H1 (cell line): ENCODE measurements at regions not wholly inside any gene's neighbourhood (a gene's known extent, or its start where the extent isn't known, plus 50 kb on each side); places are given as distances from the start of the nearest gene placed in this dataset.

Experiments used
- CTCF ChIA-PET: fragments of 300-600 bp; sonication (Branson Sonifier 250); formaldehyde crosslinking; loops from one replicate; lab custom pipeline; 2021; ENCODE audit not compliant: partially characterized antibody; lab: Charles Lee
- POLR2A ChIA-PET: fragments of 300-600 bp; sonication (Branson Sonifier 250); formaldehyde crosslinking; loops from one replicate; lab custom pipeline; 2021; ENCODE audit warnings: inconsistent platforms; ENCODE audit not compliant: partially characterized antibody; lab: Charles Lee
- DNase-seq, 2 experiments: peaks; one replicate each; pipeline versions ENCODE4 v3.0.0 to v3.0.0-alpha.2; 2010 to 2022; ENCODE audit warnings: low spot score in 2 of 2, low read depth in 1 of 2, mixed read lengths in 1 of 2
- FAIRE-seq: peaks from 2 replicates; lab custom pipeline; 2011; peaks lifted over from hg19 to GRCh38; lab: Jason Lieb, UNC
- H2AFZ ChIP-seq: 2 replicates; pipeline ENCODE4 v1.8.1; 2012; ENCODE audit warnings: low read length, inconsistent platforms
- H2AK5ac ChIP-seq: 2 replicates; pipeline ENCODE4 v1.6.1; 2013; ENCODE audit warnings: low read depth, low read length
- H2BK120ac ChIP-seq: replicated peaks from 2 replicates; pipeline ENCODE3; 2013; ENCODE audit warnings: low read depth, low read length, inconsistent platforms
- H2BK12ac ChIP-seq: 2 replicates; pipeline ENCODE4 v1.6.1; 2013; ENCODE audit warnings: low read depth, low read length
- H2BK15ac ChIP-seq: 2 replicates; pipeline ENCODE4 v1.6.1; 2013; ENCODE audit warnings: low read length
- H2BK20ac ChIP-seq: 2 replicates; pipeline ENCODE4 v1.6.1; 2013; ENCODE audit warnings: low read length
- H2BK5ac ChIP-seq: 2 replicates; pipeline ENCODE4 v1.6.1; 2013; ENCODE audit warnings: low read depth, low read length
- H3K14ac ChIP-seq: 2 replicates; pipeline ENCODE4 v1.6.1; 2013; ENCODE audit warnings: inconsistent platforms; ENCODE audit not compliant: insufficient read length
- H3K18ac ChIP-seq: 2 replicates; pipeline ENCODE4 v1.6.1; 2013; ENCODE audit warnings: low read length; ENCODE audit errors: extremely low read depth
- H3K23ac ChIP-seq: 2 replicates; pipeline ENCODE4 v1.6.1; 2013; ENCODE audit warnings: inconsistent platforms; ENCODE audit not compliant: insufficient read length
- H3K23me2 ChIP-seq: 2 replicates; pipeline ENCODE4 v1.6.1; 2013; ENCODE audit warnings: low read depth, low read length
- H3K27ac ChIP-seq: 2 replicates; pipeline ENCODE4 v1.6.1; 2011; ENCODE audit warnings: low read depth, low read length, inconsistent platforms
- H3K27me3 ChIP-seq, 4 experiments: replicated peaks in 1 of 4; 1 replicate in 1 of 4; 2 replicates in 3 of 4; pipeline versions ENCODE4 v1.6.1 to v1.8.1; 2011 to 2013; ENCODE audit warnings: low read length in 3 of 4, mild to moderate bottlenecking in 3 of 4, inconsistent platforms in 2 of 4, mixed read lengths in 2 of 4, moderate library complexity in 1 of 4; ENCODE audit not compliant: control insufficient read depth in 3 of 4, insufficient read depth in 3 of 4; ENCODE audit errors: extremely low read depth in 1 of 4
- H3K36me3 ChIP-seq, 4 experiments: 2 replicates each; pipeline versions ENCODE4 v1.6.1 to v1.8.1; 2011 to 2013; ENCODE audit warnings: mild to moderate bottlenecking in 4 of 4, low read length in 3 of 4, moderate library complexity in 2 of 4, control low read depth in 1 of 4, inconsistent platforms in 1 of 4; ENCODE audit not compliant: insufficient read depth in 4 of 4, control insufficient read depth in 2 of 4
- H3K4ac ChIP-seq: replicated peaks from 2 replicates; pipeline ENCODE3; 2013; ENCODE audit warnings: low read length, low read depth, mixed read lengths, inconsistent platforms; ENCODE audit not compliant: insufficient read length
- H3K4me1 ChIP-seq, 4 experiments: replicated peaks in 1 of 4; 1 replicate in 1 of 4; 2 replicates in 3 of 4; pipeline versions ENCODE4 v1.6.1 to v1.8.1; 2011 to 2013; ENCODE audit warnings: low read length in 3 of 4, inconsistent platforms in 2 of 4, mixed read lengths in 1 of 4; ENCODE audit not compliant: insufficient read depth in 4 of 4, control insufficient read depth in 3 of 4
- H3K4me2 ChIP-seq, 2 experiments: 2 replicates each; pipeline versions ENCODE4 v1.6.1 to v1.8.1; 2011 to 2013; ENCODE audit warnings: low read depth in 2 of 2, low read length in 2 of 2, control low read depth in 1 of 2, inconsistent platforms in 1 of 2, mild to moderate bottlenecking in 1 of 2; ENCODE audit not compliant: insufficient read depth in 1 of 2
- H3K4me3 ChIP-seq, 4 experiments: fragments of 200-600, 300-600 bp in 1 of 4; sonication (generic), shearing (Covaris generic), sonication (Bioruptor Twin) in 1 of 4; 2 replicates each; pipeline versions ENCODE4 v1.5.1 to v1.8.1; 2011 to 2016; ENCODE audit warnings: low read length in 4 of 4, low read depth in 3 of 4, control low read depth in 2 of 4, inconsistent platforms in 2 of 4, mild to moderate bottlenecking in 2 of 4, mixed read lengths in 1 of 4, moderate library complexity in 1 of 4; ENCODE audit not compliant: insufficient read depth in 2 of 4; ENCODE audit errors: extremely low read depth in 1 of 4
- H3K56ac ChIP-seq: replicated peaks from 2 replicates; pipeline ENCODE3; 2013; ENCODE audit warnings: low read depth, mild to moderate bottlenecking, mixed read lengths, low read length, inconsistent platforms; ENCODE audit not compliant: insufficient read length
- H3K79me1 ChIP-seq: 2 replicates; pipeline ENCODE4 v1.6.1; 2013; ENCODE audit warnings: low read depth, low read length, control low read depth
- H3K79me2 ChIP-seq, 2 experiments: 2 replicates each; pipeline versions ENCODE4 v1.6.1 to v1.8.1; 2012 to 2013; ENCODE audit warnings: low read length in 2 of 2, mild to moderate bottlenecking in 2 of 2, inconsistent platforms in 1 of 2; ENCODE audit not compliant: insufficient read depth in 2 of 2, control insufficient read depth in 1 of 2
- H3K9ac ChIP-seq, 4 experiments: replicated peaks in 1 of 4; 1 replicate in 1 of 4; 2 replicates in 3 of 4; pipeline versions ENCODE4 v1.6.1 to v1.8.1; 2011 to 2013; ENCODE audit warnings: low read depth in 3 of 4, low read length in 3 of 4, control low read depth in 2 of 4, mild to moderate bottlenecking in 2 of 4, moderate library complexity in 2 of 4, inconsistent platforms in 1 of 4; ENCODE audit errors: extremely low read depth in 1 of 4
- H3K9me3 ChIP-seq, 2 experiments: 2 replicates each; pipeline versions ENCODE4 v1.6.1 to v1.8.1; 2012 to 2013; ENCODE audit warnings: mild to moderate bottlenecking in 2 of 2, moderate library complexity in 2 of 2, control low read depth in 1 of 2, inconsistent platforms in 1 of 2, low read depth in 1 of 2, low read length in 1 of 2, mixed read lengths in 1 of 2; ENCODE audit not compliant: insufficient read depth in 2 of 2
- H4K20me1 ChIP-seq, 2 experiments: replicated peaks in 1 of 2; 2 replicates each; pipeline versions ENCODE3 to v1.8.1; 2011 to 2013; ENCODE audit warnings: inconsistent platforms in 2 of 2, low read length in 2 of 2, mild to moderate bottlenecking in 1 of 2; ENCODE audit not compliant: insufficient read depth in 2 of 2, control insufficient read depth in 1 of 2
- H4K5ac ChIP-seq: 2 replicates; pipeline ENCODE4 v1.6.1; 2013; ENCODE audit warnings: low read length, low read depth, mixed read lengths, inconsistent platforms; ENCODE audit not compliant: insufficient read length
- H4K8ac ChIP-seq: 2 replicates; pipeline ENCODE4 v1.8.0; 2013; ENCODE audit warnings: mild to moderate bottlenecking, moderate library complexity, low read length, inconsistent platforms; ENCODE audit not compliant: insufficient read depth; ENCODE audit errors: extremely low read depth
- H4K91ac ChIP-seq: replicated peaks from 2 replicates; pipeline ENCODE3; 2013; ENCODE audit warnings: low read length, mixed read lengths, inconsistent platforms; ENCODE audit not compliant: insufficient read length
- ATF2 ChIP-seq: IDR thresholded peaks from 2 replicates; pipeline ENCODE4 v1.6.1; 2012; ENCODE audit warnings: low read length, inconsistent platforms
- CHD1 ChIP-seq: IDR thresholded peaks from 2 replicates; pipeline ENCODE4 v1.6.1; 2012; ENCODE audit warnings: low read depth, low read length, improper control_type of control experiment
- CTBP2 ChIP-seq: IDR thresholded peaks from 2 replicates; pipeline ENCODE4 v1.7.0; 2011; ENCODE audit warnings: borderline replicate concordance, mild to moderate bottlenecking, moderate library complexity, mixed read lengths, low read length; ENCODE audit not compliant: insufficient read depth, insufficient read length
- EZH2 ChIP-seq: fragments of 200-600 bp; sonication (generic); IDR thresholded peaks from 2 replicates; pipeline ENCODE4 v1.7.1; 2012; ENCODE audit warnings: low read depth, mild to moderate bottlenecking, moderate library complexity, low read length, inconsistent platforms; ENCODE audit not compliant: severe bottlenecking
- GABPA ChIP-seq: IDR thresholded peaks from 2 replicates; pipeline ENCODE4 v1.6.1; 2011; ENCODE audit warnings: mild to moderate bottlenecking, low read length, moderate library complexity, borderline replicate concordance; ENCODE audit not compliant: insufficient read depth
- HDAC6 ChIP-seq: IDR thresholded peaks from one replicate; pipeline ENCODE4 v1.7.1; 2012; ENCODE audit warnings: low read depth, mild to moderate bottlenecking, inconsistent platforms, low read length, moderate library complexity
- KDM1A ChIP-seq: fragments of 200-600, 300-600 bp; sonication (generic); IDR thresholded peaks from 2 replicates; pipeline ENCODE4 v1.7.1; 2016; ENCODE audit warnings: mild to moderate bottlenecking, low read length, borderline replicate concordance
- PHF8 ChIP-seq: fragments of 200-600 bp; sonication (generic); conservative IDR thresholded peaks from 2 replicates; pipeline ENCODE4 v1.7.1; 2012; ENCODE audit warnings: low read depth, mild to moderate bottlenecking, inconsistent platforms, low read length, moderate library complexity
- POLR2A ChIP-seq, 2 experiments: IDR thresholded peaks; 1 replicate in 1 of 2; 2 replicates in 1 of 2; pipeline ENCODE4 v1.6.1; 2011; ENCODE audit warnings: low read depth in 2 of 2, low read length in 2 of 2, mild to moderate bottlenecking in 2 of 2; ENCODE audit errors: control extremely low read depth in 1 of 2
- SIRT6 ChIP-seq: IDR thresholded peaks from one replicate; pipeline ENCODE4 v1.7.1; 2012; ENCODE audit warnings: low read length, inconsistent platforms
- SP4 ChIP-seq: IDR thresholded peaks from 2 replicates; pipeline ENCODE4 v1.6.1; 2012; ENCODE audit warnings: low read length, inconsistent platforms
- USF2 ChIP-seq: IDR thresholded peaks from 2 replicates; pipeline ENCODE4 v1.6.1; 2011; ENCODE audit warnings: low read length, improper control_type of control experiment
- YY1 ChIP-seq: IDR thresholded peaks from 2 replicates; pipeline ENCODE4 v1.6.1; 2011; ENCODE audit warnings: low read depth, mild to moderate bottlenecking, low read length
- WGBS, 2 experiments: shearing (Covaris generic) in 1 of 2; methylation state at CpG; one replicate each; pipeline versions ENCODE4 v1.1.6 to v1.1.7; 2013 to 2015; ENCODE audit warnings: low lambda C conversion rate in 2 of 2, mixed read lengths in 2 of 2, inconsistent platforms in 1 of 2, low coverage in 1 of 2, missing lambda C conversion rate in 1 of 2; ENCODE audit not compliant: insufficient replicate concordance in 2 of 2, insufficient coverage in 1 of 2, insufficient read length in 1 of 2; ENCODE audit errors: extremely low coverage in 1 of 2, missing lambda C conversion rate in 1 of 2; 5-methylcytosine and 5-hydroxymethylcytosine counted together

GRCh38 chr14:98741523-98741922, 530.5 kb downstream of the BCL11B start:
- no peak overlapping the region for H2AK5ac ChIP-seq
- no peaks in the 10 kb centered on the region for H4K20me1 ChIP-seq
- H2BK120ac ChIP-seq: no peak overlapping the region
- H3K79me2 ChIP-seq: no peaks in the 10 kb centered on the region
- no peak overlapping the region for H4K8ac ChIP-seq
- H3K4me3 ChIP-seq: no peak overlapping the region
- no peaks in the 10 kb centered on the region for H3K9me3 ChIP-seq
- no peaks in the 10 kb centered on the region for H3K79me1 ChIP-seq
- CTCF ChIA-PET: interaction anchor here (1.1 to 1.2 kb wide), 2 partner anchors 207 to 294 kb away, joined by 3 read pairs; no protein-coding TSS in a partner anchor
- WGBS, 2 experiments: 87% methylated on average over 8 of the region's 8 CpGs; no CpG with 5 or more reads in 1 of the 2 experiments
- H3K27ac ChIP-seq: no peak overlapping the region
- H3K56ac ChIP-seq: no peak overlapping the region
- no peak overlapping the region for H2BK15ac ChIP-seq
- no peaks in the 10 kb centered on the region for H3K23me2 ChIP-seq
- no peaks in the 10 kb centered on the region for H3K27me3 ChIP-seq
- no peak overlapping the region for H3K14ac ChIP-seq
- FAIRE-seq (no peak), DNase-seq (peak in 1 of 2 experiments; percentile 14)
- H3K36me3 ChIP-seq: no peaks in the 10 kb centered on the region
- no peak overlapping the region for H3K18ac ChIP-seq
- no peak overlapping the region for H2BK12ac ChIP-seq
- H2AFZ ChIP-seq: no peak overlapping the region
- no peak overlapping the region for H3K23ac ChIP-seq
- no peak overlapping the region for H3K4me2 ChIP-seq
- H3K4me1 ChIP-seq: no peaks in the 10 kb centered on the region
- no peak overlapping the region for H2BK5ac ChIP-seq
- H3K4ac ChIP-seq: no peak overlapping the region
- POLR2A ChIA-PET: no interaction called here
- no peak overlapping the region for H2BK20ac ChIP-seq
- H3K9ac ChIP-seq: no peak overlapping the region
- H4K5ac ChIP-seq: no peak overlapping the region
- no peak overlapping the region for H4K91ac ChIP-seq
- no peak for TF ChIP-seq EZH2
- TF ChIP-seq SIRT6: no peak
- no peak for TF ChIP-seq PHF8
- no peak for TF ChIP-seq SP4
- TF ChIP-seq HDAC6: no peak
- TF ChIP-seq CHD1: no peak
- no peak for TF ChIP-seq KDM1A
- no peak for TF ChIP-seq POLR2A (IDR thresholded peaks at IDR 0.05; ENCODE audit: control extremely low read depth in 1 of 2, low read depth in 2 of 2, low read length in 2 of 2)
- no peak for TF ChIP-seq CTBP2
- no peak for TF ChIP-seq USF2
- TF ChIP-seq YY1: no peak
- no peak for TF ChIP-seq ATF2
- TF ChIP-seq GABPA: no peak
